SK-N-SH treated with all-trans-retinoic acid at 6 μM for 48 hours (cell line): ENCODE measurements at regions not wholly inside any gene's neighbourhood (a gene's known extent, or its start where the extent isn't known, plus 50 kb on each side); places are given as distances from the start of the nearest gene placed in this dataset.

ENCODE experiments used
- ATAC-seq: fragments of 200-7000 bp; cut with Tn5 transposase; 3 replicates; pipeline ENCODE4 v1.9.1; 2020; ENCODE audit warnings: mild to moderate bottlenecking, moderate library complexity
- ARNTL ChIP-seq: fragments of 450-650 bp; formaldehyde crosslinking; IDR thresholded peaks from 2 replicates; pipeline ENCODE4 v1.5.0; 2020; ENCODE audit warnings: low read depth, mild to moderate bottlenecking, moderate library complexity, borderline replicate concordance
- BACH2 ChIP-seq: fragments of 250-450 bp; sonication (Bioruptor Pico); IDR thresholded peaks from 2 replicates; pipeline ENCODE4 v1.9.0; 2021; ENCODE audit warnings: mild to moderate bottlenecking, borderline replicate concordance
- CREB5 ChIP-seq: fragments of 250-450 bp; sonication (Bioruptor Pico); IDR thresholded peaks from 2 replicates; pipeline ENCODE4 v1.5.1; 2020; ENCODE audit warnings: low read depth, mild to moderate bottlenecking, moderate library complexity
- CSDC2 ChIP-seq: fragments of 250-450 bp; sonication (Bioruptor Pico); IDR thresholded peaks from 2 replicates; pipeline ENCODE4 v1.5.0; 2020; ENCODE audit warnings: mild to moderate bottlenecking, moderate library complexity
- ESRRG ChIP-seq: fragments of 250-450 bp; sonication (Bioruptor Pico); IDR thresholded peaks from 2 replicates; pipeline ENCODE4 v1.6.1; 2021; ENCODE audit warnings: mild to moderate bottlenecking
- GLIS3 ChIP-seq: fragments of 250-450 bp; sonication (Bioruptor Pico); IDR thresholded peaks from 2 replicates; pipeline ENCODE4 v1.5.0; 2020; ENCODE audit warnings: mild to moderate bottlenecking, moderate library complexity
- ISL1 ChIP-seq: fragments of 250-450 bp; sonication (Bioruptor Pico); IDR thresholded peaks from 2 replicates; pipeline ENCODE4 v2.1.2; 2022; ENCODE audit warnings: mild to moderate bottlenecking, moderate library complexity
- OSR1 ChIP-seq: fragments of 250-450 bp; sonication (Bioruptor Pico); IDR thresholded peaks from 2 replicates; pipeline ENCODE4 v1.8.0; 2022; ENCODE audit warnings: moderate library complexity, mild to moderate bottlenecking, inconsistent platforms
- POU6F1 ChIP-seq: fragments of 250-450 bp; sonication (Bioruptor Pico); IDR thresholded peaks from 2 replicates; pipeline ENCODE4 v1.8.0; 2021; ENCODE audit warnings: low read depth, mild to moderate bottlenecking, moderate library complexity, borderline replicate concordance
- PPARA ChIP-seq: fragments of 250-450 bp; sonication (Bioruptor Pico); IDR thresholded peaks from 2 replicates; pipeline ENCODE4 v1.5.0; 2020; ENCODE audit warnings: mild to moderate bottlenecking, borderline replicate concordance
- TCF4 ChIP-seq: fragments of 250-450 bp; sonication (Bioruptor Pico); IDR thresholded peaks from 2 replicates; pipeline ENCODE4 v1.8.0; 2021; ENCODE audit warnings: mild to moderate bottlenecking, moderate library complexity, borderline replicate concordance
- TOX ChIP-seq: fragments of 250-450 bp; sonication (Bioruptor Pico); IDR thresholded peaks from 2 replicates; pipeline ENCODE4 v1.8.0; 2021; ENCODE audit warnings: mild to moderate bottlenecking, moderate library complexity, borderline replicate concordance
- TSHZ2 ChIP-seq: fragments of 250-450 bp; sonication (Bioruptor Pico); IDR thresholded peaks from 2 replicates; pipeline ENCODE4 v1.5.0; 2020; ENCODE audit warnings: mild to moderate bottlenecking, moderate library complexity
- ZC3H10 ChIP-seq: fragments of 250-450 bp; sonication (Bioruptor Pico); IDR thresholded peaks from 2 replicates; pipeline ENCODE4 v1.5.1; 2021; ENCODE audit warnings: mild to moderate bottlenecking, moderate library complexity
- ZFP3 ChIP-seq: fragments of 250-450 bp; sonication (Bioruptor Pico); IDR thresholded peaks from 2 replicates; pipeline ENCODE4 v1.5.0; 2020; ENCODE audit warnings: mild to moderate bottlenecking, moderate library complexity
- ZFP30 ChIP-seq: fragments of 450-650 bp; formaldehyde crosslinking; IDR thresholded peaks from 2 replicates; pipeline ENCODE4 v1.5.0; 2022; ENCODE audit warnings: mild to moderate bottlenecking, moderate library complexity
- ZNF565 ChIP-seq: fragments of 450-650 bp; formaldehyde crosslinking; conservative IDR thresholded peaks from 2 replicates; pipeline ENCODE4 v1.5.0; 2020; ENCODE audit warnings: low read depth, mild to moderate bottlenecking, moderate library complexity
- ZNF70 ChIP-seq: fragments of 450-650 bp; formaldehyde crosslinking; IDR thresholded peaks from 2 replicates; pipeline ENCODE4 v1.5.0; 2020; ENCODE audit warnings: mild to moderate bottlenecking, moderate library complexity
- ZNF8 ChIP-seq: fragments of 450-650 bp; formaldehyde crosslinking; IDR thresholded peaks from 2 replicates; pipeline ENCODE4 v1.5.0; 2020; ENCODE audit warnings: mild to moderate bottlenecking, moderate library complexity
- TF ChIP-seq, protein P1 (sequence below): fragments of 250-450 bp; sonication (Bioruptor Pico); IDR thresholded peaks from 2 replicates; pipeline ENCODE4 v1.8.0; 2020; ENCODE audit warnings: mild to moderate bottlenecking, moderate library complexity, borderline replicate concordance

DNA sequence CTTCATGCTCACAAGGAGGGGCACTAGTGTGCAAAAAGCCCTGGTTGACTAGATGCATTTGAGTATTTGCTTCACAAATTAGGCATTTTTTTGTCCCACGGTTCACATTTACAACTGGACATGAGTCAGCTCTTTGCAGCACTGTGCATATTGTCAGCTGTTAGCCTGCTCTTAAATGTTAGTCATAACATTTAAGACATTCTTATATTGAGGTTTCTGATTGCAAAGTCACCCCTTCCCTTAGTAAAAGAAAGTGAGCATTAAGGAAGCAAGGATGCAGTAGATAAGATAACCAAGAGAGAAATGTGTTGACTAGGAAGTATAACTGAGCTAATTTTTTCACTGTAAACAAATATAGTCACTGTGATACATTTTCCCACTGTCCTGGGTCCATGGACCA lies 132.6 kb upstream of the CTTNBP2NL start:
- no peak for TF ChIP-seq OSR1
- no peak for TF ChIP-seq TSHZ2 (CRISPR knock-in tag)
- no peak for TF ChIP-seq POU6F1 (CRISPR knock-in tag)
- no peak for TF ChIP-seq ESRRG
- no peak for TF ChIP-seq ZNF565
- no peak for TF ChIP-seq ZC3H10 (CRISPR knock-in tag)
- TF ChIP-seq TCF4 (CRISPR knock-in tag): no peak
- no peak for TF ChIP-seq GLIS3 (CRISPR knock-in tag)
- no peak for TF ChIP-seq BACH2 (CRISPR knock-in tag)
- TF ChIP-seq ZFP3 (CRISPR knock-in tag): no peak
- TF ChIP-seq ZNF70 (CRISPR knock-in tag): no peak
- ATAC-seq: no peak

DNA sequence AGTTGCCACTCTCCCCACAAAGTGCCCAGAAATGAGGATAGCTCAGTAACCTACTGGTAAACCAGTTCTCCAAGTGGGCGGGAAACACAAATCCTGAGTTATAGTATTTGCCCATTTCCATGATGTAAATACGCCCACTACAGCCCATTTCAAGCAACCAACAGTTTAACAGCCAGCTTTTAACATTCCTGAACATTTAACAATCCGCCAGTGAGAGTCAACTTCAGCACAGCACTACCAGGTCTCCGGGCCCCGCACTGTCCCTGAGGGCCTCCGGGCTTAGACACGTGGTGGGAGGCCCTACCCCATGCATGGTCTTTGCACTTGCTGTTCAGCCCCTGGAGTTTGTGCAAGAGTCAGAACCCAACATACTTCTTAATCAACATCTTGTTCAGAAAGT lies 132.0 kb upstream of the CTTNBP2NL start:
- no peak for ATAC-seq
- TF ChIP-seq ARNTL (CRISPR knock-in tag) (no peak), TCF4 (CRISPR knock-in tag) (no peak), ISL1 (CRISPR knock-in tag) (no peak)

GRCh38 chr1:112264553-112264952 lies 131.5 kb upstream of the CTTNBP2NL start:
- no peak for ATAC-seq
- TF ChIP-seq ZFP3 (CRISPR knock-in tag): no peak
- TF ChIP-seq POU6F1 (CRISPR knock-in tag): no peak
- no peak for TF ChIP-seq ZFP30 (CRISPR knock-in tag)

DNA sequence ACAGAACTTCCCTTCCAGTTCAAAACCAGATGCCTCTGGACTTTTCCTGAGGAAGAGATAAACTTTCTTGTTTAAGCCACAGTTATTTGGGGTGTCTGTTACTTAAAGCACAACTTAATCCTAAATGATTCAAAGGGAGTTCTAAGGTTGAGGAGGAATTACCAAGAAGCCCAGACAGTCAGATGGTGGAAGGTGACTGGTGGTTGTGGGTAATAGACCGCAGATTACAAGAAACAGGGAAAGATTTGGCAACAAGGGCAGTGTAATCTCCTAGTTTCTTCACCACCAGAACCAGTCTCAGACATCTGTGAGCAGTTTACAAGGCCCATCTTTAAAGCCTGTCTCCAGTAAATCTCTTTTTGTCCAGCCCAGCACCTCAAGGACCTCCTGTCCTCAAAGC lies 130.1 kb upstream of the CTTNBP2NL start:
- no peak for ATAC-seq
- TF ChIP-seq CREB5 (CRISPR knock-in tag) (no peak), ZFP30 (CRISPR knock-in tag) (no peak), ZNF70 (CRISPR knock-in tag) (no peak), ZNF565 (no peak), ISL1 (CRISPR knock-in tag) (no peak), TCF4 (CRISPR knock-in tag) (no peak), PPARA (CRISPR knock-in tag) (no peak), POU6F1 (CRISPR knock-in tag) (no peak), GLIS3 (CRISPR knock-in tag) (no peak), CSDC2 (CRISPR knock-in tag) (no peak), ZFP3 (CRISPR knock-in tag) (no peak), ZC3H10 (CRISPR knock-in tag) (no peak), TOX (CRISPR knock-in tag) (no peak), ARNTL (CRISPR knock-in tag) (no peak), ZNF8 (no peak)
- TF ChIP-seq, protein P1, sequence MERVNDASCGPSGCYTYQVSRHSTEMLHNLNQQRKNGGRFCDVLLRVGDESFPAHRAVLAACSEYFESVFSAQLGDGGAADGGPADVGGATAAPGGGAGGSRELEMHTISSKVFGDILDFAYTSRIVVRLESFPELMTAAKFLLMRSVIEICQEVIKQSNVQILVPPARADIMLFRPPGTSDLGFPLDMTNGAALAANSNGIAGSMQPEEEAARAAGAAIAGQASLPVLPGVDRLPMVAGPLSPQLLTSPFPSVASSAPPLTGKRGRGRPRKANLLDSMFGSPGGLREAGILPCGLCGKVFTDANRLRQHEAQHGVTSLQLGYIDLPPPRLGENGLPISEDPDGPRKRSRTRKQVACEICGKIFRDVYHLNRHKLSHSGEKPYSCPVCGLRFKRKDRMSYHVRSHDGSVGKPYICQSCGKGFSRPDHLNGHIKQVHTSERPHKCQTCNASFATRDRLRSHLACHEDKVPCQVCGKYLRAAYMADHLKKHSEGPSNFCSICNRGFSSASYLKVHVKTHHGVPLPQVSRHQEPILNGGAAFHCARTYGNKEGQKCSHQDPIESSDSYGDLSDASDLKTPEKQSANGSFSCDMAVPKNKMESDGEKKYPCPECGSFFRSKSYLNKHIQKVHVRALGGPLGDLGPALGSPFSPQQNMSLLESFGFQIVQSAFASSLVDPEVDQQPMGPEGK (CRISPR knock-in tag): no peak
- TF ChIP-seq, all 23 proteins: peak for 0
